Natural killer cell (primary cell): ENCODE measurements at regions not wholly inside any gene's neighbourhood (a gene's known extent, or its start where the extent isn't known, plus 50 kb on each side); places are given as distances from the start of the nearest gene placed in this dataset.

ENCODE experiments used
- ATAC-seq, 3 donors: fragments of 150-1000 bp in 2 of 3; fragments of 200-7000 bp in 1 of 3; cut with Tn5 transposase; 1 replicate in 1 of 3; 2 replicates in 2 of 3; pipeline ENCODE4 v1.10.0; 2021; ENCODE audit warnings: mild to moderate bottlenecking in 2 of 3, moderate library complexity in 2 of 3
- DNase-seq, 2 donors: peaks; one replicate each; pipeline versions ENCODE4 v3.0.0 to v3.0.0-alpha.2; 2013 to 2021; ENCODE audit warnings: mixed read lengths in 1 of 2
- H3K27ac ChIP-seq: one replicate; pipeline ENCODE4 v1.5.1; 2013; ENCODE audit warnings: mild to moderate bottlenecking, low read length
- H3K27me3 ChIP-seq: one replicate; pipeline ENCODE4 v1.6.1; 2013; ENCODE audit warnings: low read length; ENCODE audit not compliant: control insufficient read depth, insufficient read depth
- H3K36me3 ChIP-seq: one replicate; pipeline ENCODE4 v1.6.1; 2013; ENCODE audit warnings: low read length; ENCODE audit not compliant: control insufficient read depth, insufficient read depth
- H3K4me1 ChIP-seq: one replicate; pipeline ENCODE4 v1.6.1; 2013; ENCODE audit warnings: low read length; ENCODE audit not compliant: control insufficient read depth, insufficient read depth
- H3K4me3 ChIP-seq: one replicate; pipeline ENCODE4 v1.5.1; 2013; ENCODE audit warnings: low read length
- H3K9me3 ChIP-seq: one replicate; pipeline ENCODE4 v1.6.1; 2013; ENCODE audit warnings: low read length; ENCODE audit not compliant: control insufficient read depth, insufficient read depth
- H3K27ac Mint-ChIP-seq, 2 donors: one replicate each; pipeline ENCODE4 v1.8.0; 2022; ENCODE audit warnings: mild to moderate bottlenecking in 2 of 2, mixed read lengths in 2 of 2, moderate library complexity in 1 of 2
- H3K27me3 Mint-ChIP-seq, 2 donors: one replicate each; pipeline ENCODE4 v1.8.0; 2022; ENCODE audit warnings: low read depth in 2 of 2, mixed read lengths in 2 of 2
- H3K36me3 Mint-ChIP-seq: one replicate; pipeline ENCODE4 v1.8.0; 2022; ENCODE audit warnings: mixed read lengths
- H3K4me1 Mint-ChIP-seq, 2 donors: one replicate each; pipeline ENCODE4 v1.8.0; 2022; ENCODE audit warnings: mixed read lengths in 2 of 2
- H3K4me3 Mint-ChIP-seq: one replicate; pipeline ENCODE4 v1.8.0; 2022; ENCODE audit warnings: mild to moderate bottlenecking, moderate library complexity, mixed read lengths
- H3K9me3 Mint-ChIP-seq, 2 donors: one replicate each; pipeline ENCODE4 v1.8.0; 2022; ENCODE audit warnings: mixed read lengths in 2 of 2
- WGBS: methylation state at CpG from one replicate; pipeline ENCODE4 v1.1.7; 2013; ENCODE audit warnings: missing lambda C conversion rate; ENCODE audit not compliant: insufficient coverage; 5-methylcytosine and 5-hydroxymethylcytosine counted together
- intact Hi-C: fragments of 100-400 bp; cut with micrococcal nuclease; formaldehyde crosslinking; loops from one replicate; pipeline ENCODE4 v1.14.2; 2022
- TF ChIP-seq, protein P1 (sequence below): fragments of 200-600 bp; IDR thresholded peaks from one replicate; pipeline ENCODE4 v1.8.0; 2022; ENCODE audit warnings: antibody characterized with exemption

DNA sequence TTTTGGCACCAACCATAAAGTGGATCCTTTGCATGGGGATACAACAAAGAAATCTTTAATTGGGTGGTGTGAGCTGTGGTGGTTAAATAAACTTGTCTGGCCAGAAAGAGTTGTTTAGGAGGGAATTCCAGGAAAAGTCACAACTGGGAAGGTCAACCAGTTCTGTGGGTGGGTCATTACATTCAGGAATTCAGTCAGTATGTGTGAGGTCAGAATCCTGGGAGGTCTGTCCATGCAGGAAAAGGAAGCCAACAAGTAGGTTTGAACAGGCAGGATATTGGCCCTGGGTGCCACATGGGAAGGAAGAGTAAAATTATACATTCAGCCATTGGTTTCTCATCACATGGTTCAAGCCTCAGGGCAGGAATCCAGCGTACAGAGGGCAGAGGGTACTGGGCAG, 162.3 kb upstream of the ADAMTS5 start:
- H3K36me3 Mint-ChIP-seq = no peaks in the 10 kb centered on the region
- H3K4me3 Mint-ChIP-seq = no peak overlapping the region
- no peak for DNase-seq
- WGBS = 48% methylated on average over 1 of the region's 1 CpG
- Histone ChIP-seq H3K27ac (no peak overlapping the region), H3K27me3 (no peaks in the 10 kb centered on the region), H3K36me3 (no peaks in the 10 kb centered on the region), H3K4me3 (no peak overlapping the region), H3K9me3 (no peaks in the 10 kb centered on the region), H3K4me1 (no peaks in the 10 kb centered on the region)
- ATAC-seq = no peak
- TF ChIP-seq, protein P1, sequence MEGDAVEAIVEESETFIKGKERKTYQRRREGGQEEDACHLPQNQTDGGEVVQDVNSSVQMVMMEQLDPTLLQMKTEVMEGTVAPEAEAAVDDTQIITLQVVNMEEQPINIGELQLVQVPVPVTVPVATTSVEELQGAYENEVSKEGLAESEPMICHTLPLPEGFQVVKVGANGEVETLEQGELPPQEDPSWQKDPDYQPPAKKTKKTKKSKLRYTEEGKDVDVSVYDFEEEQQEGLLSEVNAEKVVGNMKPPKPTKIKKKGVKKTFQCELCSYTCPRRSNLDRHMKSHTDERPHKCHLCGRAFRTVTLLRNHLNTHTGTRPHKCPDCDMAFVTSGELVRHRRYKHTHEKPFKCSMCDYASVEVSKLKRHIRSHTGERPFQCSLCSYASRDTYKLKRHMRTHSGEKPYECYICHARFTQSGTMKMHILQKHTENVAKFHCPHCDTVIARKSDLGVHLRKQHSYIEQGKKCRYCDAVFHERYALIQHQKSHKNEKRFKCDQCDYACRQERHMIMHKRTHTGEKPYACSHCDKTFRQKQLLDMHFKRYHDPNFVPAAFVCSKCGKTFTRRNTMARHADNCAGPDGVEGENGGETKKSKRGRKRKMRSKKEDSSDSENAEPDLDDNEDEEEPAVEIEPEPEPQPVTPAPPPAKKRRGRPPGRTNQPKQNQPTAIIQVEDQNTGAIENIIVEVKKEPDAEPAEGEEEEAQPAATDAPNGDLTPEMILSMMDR = no peak
- no peak overlapping the region for H3K27ac Mint-ChIP-seq
- H3K27me3 Mint-ChIP-seq = peaks cover 0 to 2% of the 10 kb centered on the region in 2 donors
- no peaks in the 10 kb centered on the region for H3K4me1 Mint-ChIP-seq
- intact Hi-C loops = no loop called here
- peaks cover 5 to 10% of the 10 kb centered on the region in 2 donors for H3K9me3 Mint-ChIP-seq

DNA sequence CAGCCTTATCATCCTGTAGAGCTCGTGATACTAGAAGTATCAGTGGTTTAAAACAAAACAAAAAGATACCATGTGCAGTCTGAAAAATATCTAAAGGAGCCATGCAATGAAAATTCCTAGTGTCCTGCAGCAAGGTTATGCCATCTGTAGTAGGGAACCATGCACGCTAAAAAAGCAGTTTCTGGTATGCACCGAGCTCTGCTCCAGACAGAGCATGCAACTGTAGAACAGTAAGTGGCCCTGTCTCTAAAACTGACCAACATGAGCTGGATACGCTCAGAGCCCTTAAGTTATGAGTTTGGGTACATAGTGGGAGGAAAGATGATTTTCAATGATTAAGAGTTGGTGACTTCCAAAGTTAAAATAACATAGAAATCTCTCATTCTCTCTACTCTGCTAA, 159.3 kb upstream of the ADAMTS5 start:
- Mint-ChIP-seq H3K36me3 (no peaks in the 10 kb centered on the region), H3K9me3 (peaks cover 4 to 7% of the 10 kb centered on the region in 2 donors), H3K4me1 (no peaks in the 10 kb centered on the region), H3K4me3 (no peak overlapping the region), H3K27me3 (no peaks in the 10 kb centered on the region), H3K27ac (no peak overlapping the region)
- H3K27ac ChIP-seq = no peak overlapping the region
- TF ChIP-seq, protein P1 = no peak
- DNase-seq (no peak), ATAC-seq (no peak)
- no peaks in the 10 kb centered on the region for H3K36me3 ChIP-seq
- H3K4me3 ChIP-seq = no peak overlapping the region
- no peaks in the 10 kb centered on the region for H3K27me3 ChIP-seq
- no peaks in the 10 kb centered on the region for H3K9me3 ChIP-seq
- H3K4me1 ChIP-seq = no peaks in the 10 kb centered on the region
- intact Hi-C loops = no loop called here
- 78% methylated on average over 4 of the region's 4 CpGs for WGBS

DNA sequence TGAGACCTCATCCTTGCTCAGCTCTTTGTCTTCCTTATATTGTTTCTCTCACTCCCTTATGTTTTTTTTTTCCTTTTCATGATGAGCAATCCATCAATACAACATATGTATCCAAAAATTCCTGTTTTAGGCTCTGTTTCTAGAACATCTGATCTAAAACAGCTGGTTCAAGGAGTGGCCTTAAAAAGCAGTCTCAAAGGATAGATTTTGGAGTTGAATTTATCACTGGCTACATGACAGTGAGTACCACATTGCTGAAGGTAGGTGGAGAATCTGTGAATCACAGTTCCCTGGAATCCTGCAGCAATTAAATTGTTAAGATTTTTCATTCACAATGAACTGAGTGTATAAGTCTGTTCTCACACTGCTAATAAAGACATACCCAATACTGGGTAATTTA, 155.8 kb upstream of the ADAMTS5 start:
- no peaks in the 10 kb centered on the region for H3K36me3 ChIP-seq
- no peak for DNase-seq
- Mint-ChIP-seq H3K9me3 (peaks cover 4 to 6% of the 10 kb centered on the region in 2 donors), H3K27ac (no peak overlapping the region), H3K27me3 (no peaks in the 10 kb centered on the region), H3K36me3 (no peaks in the 10 kb centered on the region), H3K4me3 (no peak overlapping the region), H3K4me1 (no peaks in the 10 kb centered on the region)
- H3K27me3 ChIP-seq = no peaks in the 10 kb centered on the region
- H3K4me1 ChIP-seq = no peaks in the 10 kb centered on the region
- no peak for ATAC-seq
- TF ChIP-seq, protein P1 = no peak
- H3K9me3 ChIP-seq = no peaks in the 10 kb centered on the region
- intact Hi-C loops = no loop called here
- no peak overlapping the region for H3K27ac ChIP-seq
- H3K4me3 ChIP-seq = no peak overlapping the region

DNA sequence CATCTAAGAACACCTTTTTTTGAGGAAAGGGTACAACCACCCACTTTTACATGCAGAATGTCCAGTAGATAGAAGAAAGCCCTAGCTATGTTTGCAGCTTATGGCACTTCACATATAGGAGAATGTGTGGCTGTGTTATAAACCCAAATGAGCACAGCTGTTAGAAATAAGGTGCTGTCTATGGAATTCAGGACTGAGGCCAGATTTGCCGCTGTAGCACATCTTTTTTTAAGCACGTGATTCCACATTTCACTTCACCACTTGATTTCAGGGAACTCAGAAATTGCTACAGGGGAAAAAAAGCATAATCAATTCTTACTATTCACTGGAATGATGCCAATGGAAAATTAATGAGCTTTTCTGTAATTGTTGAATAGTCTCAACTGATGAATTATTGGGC, 147.2 kb upstream of the ADAMTS5 start:
- no peak overlapping the region for H3K4me3 Mint-ChIP-seq
- H3K36me3 Mint-ChIP-seq = no peaks in the 10 kb centered on the region
- no peaks in the 10 kb centered on the region for H3K36me3 ChIP-seq
- no peaks in the 10 kb centered on the region for H3K27me3 ChIP-seq
- no peak for DNase-seq
- no peak overlapping the region for H3K4me3 ChIP-seq
- no peak for ATAC-seq
- WGBS = 96% methylated on average over 2 of the region's 2 CpGs
- H3K4me1 Mint-ChIP-seq = no peaks in the 10 kb centered on the region
- no peaks in the 10 kb centered on the region for H3K9me3 ChIP-seq
- intact Hi-C loops = no loop called here
- H3K4me1 ChIP-seq = no peaks in the 10 kb centered on the region
- H3K9me3 Mint-ChIP-seq = peaks cover 2 to 8% of the 10 kb centered on the region in 2 donors
- H3K27ac ChIP-seq = no peak overlapping the region
- TF ChIP-seq, protein P1 = no peak
- H3K27me3 Mint-ChIP-seq = no peaks in the 10 kb centered on the region
- H3K27ac Mint-ChIP-seq = no peak overlapping the region
